Thymus (tissue), 11 donors: ENCODE measurements at regions not wholly inside any gene's neighbourhood (a gene's known extent, or its start where the extent isn't known, plus 50 kb on each side); places are given as distances from the start of the nearest gene placed in this dataset.

Experiments used
- DNase-seq, 9 donors: peaks; one replicate each; pipeline ENCODE4 v3.0.0-alpha.2; 2013; ENCODE audit warnings: low spot score in 9 of 9, low read depth in 6 of 9, missing footprints in 1 of 9
- H3K27ac ChIP-seq, 2 donors: one replicate each; pipeline ENCODE4 v1.5.1; 2013; ENCODE audit warnings: control low read depth in 1 of 2, low read depth in 1 of 2, low read length in 1 of 2, mild to moderate bottlenecking in 1 of 2, moderate library complexity in 1 of 2
- H3K27me3 ChIP-seq, 2 donors: one replicate each; pipeline ENCODE4 v1.5.1; 2013; ENCODE audit warnings: low read length in 1 of 2; ENCODE audit not compliant: control insufficient read depth in 2 of 2, insufficient read depth in 1 of 2
- H3K36me3 ChIP-seq, 2 donors: one replicate each; pipeline ENCODE4 v1.5.1; 2013; ENCODE audit warnings: low read length in 1 of 2, mild to moderate bottlenecking in 1 of 2, moderate library complexity in 1 of 2; ENCODE audit not compliant: control insufficient read depth in 2 of 2, insufficient read depth in 2 of 2
- H3K4me1 ChIP-seq, 2 donors: one replicate each; pipeline ENCODE4 v1.5.1; 2013; ENCODE audit warnings: low read length in 2 of 2; ENCODE audit not compliant: control insufficient read depth in 2 of 2, insufficient read depth in 2 of 2
- H3K4me3 ChIP-seq, 2 donors: one replicate each; pipeline ENCODE4 v1.5.1; 2013; ENCODE audit warnings: low read length in 2 of 2, control low read depth in 1 of 2, mild to moderate bottlenecking in 1 of 2
- H3K9me3 ChIP-seq, 2 donors: one replicate each; pipeline ENCODE4 v1.5.1; 2013; ENCODE audit warnings: low read length in 1 of 2, mild to moderate bottlenecking in 1 of 2; ENCODE audit not compliant: control insufficient read depth in 2 of 2, insufficient read depth in 1 of 2
- WGBS: extraction: QIAGEN DNeasy Blood & Tissue Kit; methylation state at CpG from one replicate; pipeline ENCODE4 v1.1.7; 2013; 5-methylcytosine and 5-hydroxymethylcytosine counted together
- donor health status: healthy.

DNA sequence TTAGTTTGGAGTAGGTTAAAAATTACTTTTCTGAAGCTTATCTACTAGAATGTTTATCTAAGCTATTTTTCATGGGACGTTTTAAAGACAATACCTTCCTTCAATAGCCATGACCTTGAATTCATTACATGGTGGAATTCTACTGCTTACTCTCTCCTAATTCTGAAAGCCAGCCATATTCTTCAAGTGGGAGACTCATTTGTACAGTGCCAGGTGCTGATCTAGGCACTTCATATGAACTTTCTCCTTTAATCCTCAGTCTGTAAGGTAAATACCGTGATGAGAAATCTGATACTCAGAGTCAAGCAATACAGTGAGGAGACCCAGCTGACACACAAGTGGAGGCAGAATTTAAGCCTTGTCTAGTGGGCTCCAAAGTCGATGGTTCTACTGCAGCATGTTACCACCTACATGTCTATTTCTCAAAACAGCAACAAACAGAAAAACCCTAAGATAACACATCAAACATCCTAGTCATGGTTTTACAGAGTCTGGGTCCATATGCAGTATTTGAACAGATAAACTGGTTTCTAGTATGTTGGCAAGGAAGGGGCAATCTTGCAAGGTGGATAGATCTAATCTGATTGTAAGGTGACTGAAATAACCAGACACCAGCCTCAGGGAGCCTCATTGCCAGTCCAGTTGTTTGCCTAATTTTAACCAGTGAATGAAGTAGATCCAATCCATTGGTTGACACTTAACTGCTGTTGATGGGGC is 243.7 kb downstream of the PIK3R1 start:
- peak overlapping the region in 1 of 2 donors; percentile 59 for H3K27ac ChIP-seq
- WGBS = 57% methylated on average over 3 of the region's 3 CpGs
- peaks cover 25 to 31% of the 10 kb centered on the region in 2 donors for H3K4me1 ChIP-seq
- no peaks in the 10 kb centered on the region for H3K27me3 ChIP-seq
- H3K9me3 ChIP-seq = no peaks in the 10 kb centered on the region
- no peak for DNase-seq
- no peak overlapping the region for H3K4me3 ChIP-seq
- no peaks in the 10 kb centered on the region for H3K36me3 ChIP-seq

DNA sequence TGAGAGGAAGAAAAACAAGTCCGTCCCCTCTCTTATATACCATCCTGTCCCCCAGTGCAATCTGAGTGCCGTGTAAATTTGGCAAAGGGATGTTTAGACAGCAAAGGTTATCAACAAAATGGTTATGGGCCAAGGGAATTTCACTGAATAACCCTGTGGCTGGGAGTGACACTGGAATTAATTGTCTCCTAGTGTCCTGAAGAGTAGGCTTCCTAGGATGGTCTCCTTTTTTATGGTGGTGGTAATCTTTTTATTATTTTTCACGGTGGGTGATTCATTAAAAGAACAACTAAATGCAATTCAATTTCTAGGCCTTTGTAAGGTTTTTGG is 244.2 kb downstream of the PIK3R1 start:
- no peak for DNase-seq
- H3K9me3 ChIP-seq = no peaks in the 10 kb centered on the region
- no peaks in the 10 kb centered on the region for H3K36me3 ChIP-seq
- 96% methylated on average over 3 of the region's 3 CpGs for WGBS
- no peaks in the 10 kb centered on the region for H3K27me3 ChIP-seq
- no peak overlapping the region for H3K27ac ChIP-seq
- peaks cover 25 to 34% of the 10 kb centered on the region in 2 donors for H3K4me1 ChIP-seq
- no peak overlapping the region for H3K4me3 ChIP-seq

DNA sequence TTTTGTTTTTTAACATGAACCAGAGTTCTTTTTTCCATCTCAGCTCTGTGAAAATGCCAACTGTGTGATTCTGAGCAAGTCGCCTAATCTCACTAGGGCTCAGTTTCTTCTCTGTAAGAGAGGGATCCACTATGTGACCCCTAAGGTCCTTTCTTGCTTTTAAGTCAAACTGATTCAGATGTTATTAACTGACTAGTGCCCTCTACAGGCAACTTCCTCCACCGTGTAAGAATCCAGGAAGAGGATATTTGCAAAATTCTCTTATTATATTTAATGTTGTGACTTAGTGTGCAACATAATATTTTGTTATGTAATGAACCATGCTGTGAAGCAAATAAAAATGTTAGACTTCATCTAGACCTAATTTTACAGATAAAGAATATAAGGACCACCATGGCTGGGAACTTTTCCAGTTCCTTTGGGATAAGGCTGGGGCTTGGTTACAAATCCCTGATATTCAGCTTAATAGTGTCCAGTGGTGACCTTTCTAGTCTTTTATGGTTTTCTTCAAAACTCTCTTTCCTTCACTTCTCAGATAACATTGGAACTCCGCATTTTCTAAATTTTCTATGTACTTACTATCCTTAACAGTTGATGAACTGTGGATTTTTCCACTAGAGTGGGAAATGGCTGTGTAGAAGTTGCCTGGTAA is 244.7 kb downstream of the PIK3R1 start:
- peak; percentile 27 to 86 (median 60) for DNase-seq
- H3K4me1 ChIP-seq = peaks cover 29 to 39% of the 10 kb centered on the region in 2 donors
- WGBS = 56% methylated on average over 3 of the region's 3 CpGs
- H3K36me3 ChIP-seq = no peaks in the 10 kb centered on the region
- H3K27ac ChIP-seq = no peak overlapping the region
- H3K27me3 ChIP-seq = no peaks in the 10 kb centered on the region
- no peak overlapping the region for H3K4me3 ChIP-seq
- H3K9me3 ChIP-seq = no peaks in the 10 kb centered on the region

DNA sequence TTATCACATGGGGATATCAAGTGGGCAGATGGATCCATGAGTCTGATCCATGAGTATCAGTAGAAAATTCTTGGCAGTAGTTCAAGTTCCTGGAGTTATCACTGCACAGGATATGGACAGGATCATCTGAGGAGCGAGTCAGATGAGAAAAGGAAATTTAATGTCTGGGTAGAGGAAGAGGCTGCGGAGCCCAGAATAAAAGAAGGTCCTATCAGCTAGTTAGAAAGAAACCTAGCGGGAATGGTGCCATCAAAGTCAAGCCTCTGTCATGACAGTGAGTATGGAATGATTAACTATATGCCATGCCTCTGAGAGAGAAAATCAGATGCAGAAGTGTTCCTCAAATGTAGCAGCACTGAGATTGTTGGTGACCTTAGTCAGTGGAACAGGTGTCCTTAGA is 248.1 kb downstream of the PIK3R1 start:
- DNase-seq = no peak
- Histone ChIP-seq H3K9me3 (no peaks in the 10 kb centered on the region), H3K36me3 (no peaks in the 10 kb centered on the region), H3K27ac (no peak overlapping the region), H3K27me3 (no peaks in the 10 kb centered on the region), H3K4me3 (no peak overlapping the region), H3K4me1 (peaks cover 21 to 32% of the 10 kb centered on the region in 2 donors)
- WGBS = 95% methylated on average over 3 of the region's 3 CpGs

DNA sequence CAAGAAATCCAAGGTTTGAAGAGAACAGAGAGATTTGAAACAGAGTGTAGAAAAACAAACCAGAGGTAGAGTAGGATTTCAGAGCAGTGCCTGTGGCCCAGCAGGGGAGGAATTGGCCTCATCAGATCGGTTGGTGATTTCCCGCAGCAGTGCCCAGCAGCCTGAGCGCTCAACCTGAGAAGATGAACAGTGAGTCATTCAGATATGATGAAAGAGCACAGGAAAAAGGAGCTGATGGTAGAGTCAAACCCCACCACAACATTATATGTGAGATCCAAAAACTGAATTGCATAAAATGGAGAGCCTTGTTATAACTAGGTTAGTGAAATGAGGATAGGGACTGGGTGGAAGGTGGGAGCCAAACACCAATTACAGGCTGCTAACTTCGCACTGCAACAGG is 248.9 kb downstream of the PIK3R1 start:
- Histone ChIP-seq H3K27ac (no peak overlapping the region), H3K27me3 (no peaks in the 10 kb centered on the region), H3K4me3 (no peak overlapping the region), H3K9me3 (no peaks in the 10 kb centered on the region), H3K4me1 (peaks cover 16 to 24% of the 10 kb centered on the region in 2 donors), H3K36me3 (no peaks in the 10 kb centered on the region)
- no peak for DNase-seq
- 92% methylated on average over 4 of the region's 4 CpGs for WGBS

DNA sequence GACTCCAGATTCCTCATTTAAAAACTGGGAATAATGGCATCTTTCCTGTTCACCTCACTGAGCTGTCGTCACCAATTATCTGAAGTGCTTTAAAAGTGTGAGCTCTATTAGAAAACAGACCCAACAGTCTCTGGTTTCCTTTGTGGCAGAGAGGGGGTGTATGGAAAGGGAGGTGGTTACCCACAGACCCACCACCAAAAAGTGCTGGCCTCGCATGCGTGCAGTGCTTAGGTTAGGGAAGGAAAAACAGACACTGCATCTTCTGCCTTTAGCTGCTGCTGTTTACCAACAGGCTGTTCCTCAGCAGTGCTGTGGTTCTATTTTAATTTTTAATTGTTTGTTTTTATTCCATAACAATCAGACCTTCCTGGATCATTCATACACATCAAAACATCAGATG is 249.6 kb downstream of the PIK3R1 start:
- no peak for DNase-seq
- Histone ChIP-seq H3K4me1 (peaks cover 9 to 17% of the 10 kb centered on the region in 2 donors), H3K27me3 (no peaks in the 10 kb centered on the region), H3K9me3 (no peaks in the 10 kb centered on the region), H3K4me3 (no peak overlapping the region), H3K27ac (peak overlapping the region in 1 of 2 donors; percentile 53), H3K36me3 (no peaks in the 10 kb centered on the region)
- WGBS = 19% methylated on average over 3 of the region's 3 CpGs

DNA sequence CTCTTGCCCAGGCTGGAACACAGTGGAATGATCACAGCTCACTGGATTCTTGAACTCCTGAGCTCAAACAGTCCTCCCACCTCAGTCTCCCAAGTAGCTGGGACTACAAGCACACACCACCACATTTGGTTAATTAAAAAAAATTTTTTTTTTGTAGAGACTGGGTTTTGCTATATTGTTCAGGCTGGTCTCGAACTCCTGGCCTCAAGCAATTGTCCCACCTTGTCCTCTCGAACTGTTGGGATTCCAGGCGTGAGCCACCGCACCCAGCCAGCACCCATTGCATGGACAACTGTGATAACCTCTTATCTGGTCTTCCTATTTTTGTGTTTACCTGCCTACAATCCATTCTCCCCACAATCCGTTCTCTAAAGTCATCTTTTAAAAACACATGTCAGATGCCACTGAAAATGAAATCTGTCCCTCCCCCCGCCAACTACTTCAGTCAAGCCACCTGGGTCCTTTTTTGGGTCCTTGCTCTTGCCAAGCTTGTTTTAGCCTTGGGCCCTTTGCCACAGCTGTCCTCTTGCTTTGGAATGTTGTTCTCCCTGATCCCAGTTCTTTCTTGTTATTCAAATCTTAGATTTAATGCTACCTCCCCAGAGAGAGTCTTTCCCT is 250.5 kb downstream of the PIK3R1 start:
- H3K36me3 ChIP-seq = no peaks in the 10 kb centered on the region
- DNase-seq = no peak
- no peak overlapping the region for H3K4me3 ChIP-seq
- no peak overlapping the region for H3K27ac ChIP-seq
- no peaks in the 10 kb centered on the region for H3K27me3 ChIP-seq
- H3K9me3 ChIP-seq = no peaks in the 10 kb centered on the region
- 94% methylated on average over 6 of the region's 6 CpGs for WGBS
- H3K4me1 ChIP-seq = peaks cover 9 to 17% of the 10 kb centered on the region in 2 donors

DNA sequence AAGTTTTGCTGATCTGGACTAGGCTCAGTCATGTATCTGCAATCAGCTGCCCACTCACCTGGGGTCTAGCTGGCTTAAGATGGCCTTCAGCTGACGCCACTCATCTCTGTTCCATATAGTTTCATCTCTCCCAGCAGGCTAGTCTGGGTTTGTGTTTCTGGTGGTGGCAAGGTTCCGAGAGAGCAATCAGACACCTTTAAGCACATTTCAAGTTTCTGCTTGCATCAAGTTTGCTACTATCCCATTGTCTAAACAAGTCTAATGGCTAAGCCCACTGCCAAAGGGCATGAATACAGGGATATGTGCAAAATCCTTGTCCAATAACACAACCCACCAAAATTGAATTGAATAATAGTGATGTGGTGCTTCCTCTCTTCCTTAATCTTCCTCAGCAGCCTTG is 251.7 kb downstream of the PIK3R1 start:
- Histone ChIP-seq H3K36me3 (no peaks in the 10 kb centered on the region), H3K27me3 (no peaks in the 10 kb centered on the region), H3K4me3 (no peak overlapping the region), H3K27ac (no peak overlapping the region), H3K9me3 (no peaks in the 10 kb centered on the region), H3K4me1 (peaks cover 9 to 17% of the 10 kb centered on the region in 2 donors)
- WGBS = 98% methylated on average over 2 of the region's 2 CpGs
- DNase-seq = no peak

DNA sequence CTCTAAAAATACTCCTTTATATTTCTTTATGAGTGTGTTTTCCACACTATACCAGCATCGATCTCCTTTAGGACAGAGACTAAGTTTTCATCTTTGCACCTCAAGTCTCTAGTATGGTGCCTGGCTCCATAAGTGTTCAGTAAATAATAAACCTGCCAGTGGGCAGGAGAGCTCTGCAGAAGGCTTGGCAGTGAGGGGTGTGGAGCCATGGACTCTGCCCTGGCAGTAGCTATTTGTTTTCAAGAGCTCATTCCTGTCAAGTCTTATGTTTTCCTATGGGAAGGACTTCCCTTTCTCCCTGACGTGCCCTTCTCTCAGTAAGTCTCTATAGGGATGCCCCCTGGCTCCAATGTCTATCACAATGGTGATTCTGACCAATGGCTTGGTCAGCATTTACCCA is 252.2 kb downstream of the PIK3R1 start:
- 94% methylated on average over 2 of the region's 2 CpGs for WGBS
- H3K4me3 ChIP-seq = no peak overlapping the region
- H3K36me3 ChIP-seq = no peaks in the 10 kb centered on the region
- DNase-seq = no peak
- H3K27ac ChIP-seq = no peak overlapping the region
- H3K27me3 ChIP-seq = no peaks in the 10 kb centered on the region
- no peaks in the 10 kb centered on the region for H3K9me3 ChIP-seq
- peaks cover 9 to 17% of the 10 kb centered on the region in 2 donors for H3K4me1 ChIP-seq
